ENCODE measurements at regions not wholly inside any gene's neighbourhood (a gene's known extent, or its start where the extent isn't known, plus 50 kb on each side); places are given as distances from the start of the nearest gene placed in this dataset.

- TF ChIP-seq, protein P1, sequence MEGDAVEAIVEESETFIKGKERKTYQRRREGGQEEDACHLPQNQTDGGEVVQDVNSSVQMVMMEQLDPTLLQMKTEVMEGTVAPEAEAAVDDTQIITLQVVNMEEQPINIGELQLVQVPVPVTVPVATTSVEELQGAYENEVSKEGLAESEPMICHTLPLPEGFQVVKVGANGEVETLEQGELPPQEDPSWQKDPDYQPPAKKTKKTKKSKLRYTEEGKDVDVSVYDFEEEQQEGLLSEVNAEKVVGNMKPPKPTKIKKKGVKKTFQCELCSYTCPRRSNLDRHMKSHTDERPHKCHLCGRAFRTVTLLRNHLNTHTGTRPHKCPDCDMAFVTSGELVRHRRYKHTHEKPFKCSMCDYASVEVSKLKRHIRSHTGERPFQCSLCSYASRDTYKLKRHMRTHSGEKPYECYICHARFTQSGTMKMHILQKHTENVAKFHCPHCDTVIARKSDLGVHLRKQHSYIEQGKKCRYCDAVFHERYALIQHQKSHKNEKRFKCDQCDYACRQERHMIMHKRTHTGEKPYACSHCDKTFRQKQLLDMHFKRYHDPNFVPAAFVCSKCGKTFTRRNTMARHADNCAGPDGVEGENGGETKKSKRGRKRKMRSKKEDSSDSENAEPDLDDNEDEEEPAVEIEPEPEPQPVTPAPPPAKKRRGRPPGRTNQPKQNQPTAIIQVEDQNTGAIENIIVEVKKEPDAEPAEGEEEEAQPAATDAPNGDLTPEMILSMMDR (conservative IDR thresholded peaks at IDR 0.05; ENCODE audit: low read length) = no peak
- TF ChIP-seq EZH2phosphoT487 (IDR thresholded peaks at IDR 0.05; ENCODE audit: borderline replicate concordance, low read depth, low read length) = no peak
Observed at GRCh38 chr19:31500946-31501345, 151.7 kb upstream of the TSHZ3 start.
